Choroid plexus epithelial cell (primary cell): ENCODE measurements at regions not wholly inside any gene's neighbourhood (a gene's known extent, or its start where the extent isn't known, plus 50 kb on each side); places are given as distances from the start of the nearest gene placed in this dataset.

Experiments used
- DNase-seq: peaks from one replicate; pipeline ENCODE4 v3.0.0-alpha.2; 2010; ENCODE audit warnings: low read depth
- H3K4me3 ChIP-seq: 2 replicates; pipeline ENCODE4 v1.5.1; 2011; ENCODE audit warnings: low read depth, mild to moderate bottlenecking, control low read depth, low read length, moderate library complexity
- TF ChIP-seq, protein P1 (sequence below): conservative IDR thresholded peaks from 2 replicates; pipeline ENCODE4 v1.5.1; 2011; ENCODE audit warnings: low read depth, mild to moderate bottlenecking, control low read depth, inconsistent platforms, low read length, moderate library complexity

- no peak overlapping the region for H3K4me3 ChIP-seq
- no peak for DNase-seq
- TF ChIP-seq, protein P1, sequence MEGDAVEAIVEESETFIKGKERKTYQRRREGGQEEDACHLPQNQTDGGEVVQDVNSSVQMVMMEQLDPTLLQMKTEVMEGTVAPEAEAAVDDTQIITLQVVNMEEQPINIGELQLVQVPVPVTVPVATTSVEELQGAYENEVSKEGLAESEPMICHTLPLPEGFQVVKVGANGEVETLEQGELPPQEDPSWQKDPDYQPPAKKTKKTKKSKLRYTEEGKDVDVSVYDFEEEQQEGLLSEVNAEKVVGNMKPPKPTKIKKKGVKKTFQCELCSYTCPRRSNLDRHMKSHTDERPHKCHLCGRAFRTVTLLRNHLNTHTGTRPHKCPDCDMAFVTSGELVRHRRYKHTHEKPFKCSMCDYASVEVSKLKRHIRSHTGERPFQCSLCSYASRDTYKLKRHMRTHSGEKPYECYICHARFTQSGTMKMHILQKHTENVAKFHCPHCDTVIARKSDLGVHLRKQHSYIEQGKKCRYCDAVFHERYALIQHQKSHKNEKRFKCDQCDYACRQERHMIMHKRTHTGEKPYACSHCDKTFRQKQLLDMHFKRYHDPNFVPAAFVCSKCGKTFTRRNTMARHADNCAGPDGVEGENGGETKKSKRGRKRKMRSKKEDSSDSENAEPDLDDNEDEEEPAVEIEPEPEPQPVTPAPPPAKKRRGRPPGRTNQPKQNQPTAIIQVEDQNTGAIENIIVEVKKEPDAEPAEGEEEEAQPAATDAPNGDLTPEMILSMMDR, result no peak
Observed at GRCh38 chr10:47094126-47094525, 182.9 kb downstream of the PTPN20 start.

- no peak overlapping the region for H3K4me3 ChIP-seq
- no peak for DNase-seq
- TF ChIP-seq, protein P1, result no peak
Observed at GRCh38 chr10:47094636-47095035, 183.4 kb downstream of the PTPN20 start.

DNA sequence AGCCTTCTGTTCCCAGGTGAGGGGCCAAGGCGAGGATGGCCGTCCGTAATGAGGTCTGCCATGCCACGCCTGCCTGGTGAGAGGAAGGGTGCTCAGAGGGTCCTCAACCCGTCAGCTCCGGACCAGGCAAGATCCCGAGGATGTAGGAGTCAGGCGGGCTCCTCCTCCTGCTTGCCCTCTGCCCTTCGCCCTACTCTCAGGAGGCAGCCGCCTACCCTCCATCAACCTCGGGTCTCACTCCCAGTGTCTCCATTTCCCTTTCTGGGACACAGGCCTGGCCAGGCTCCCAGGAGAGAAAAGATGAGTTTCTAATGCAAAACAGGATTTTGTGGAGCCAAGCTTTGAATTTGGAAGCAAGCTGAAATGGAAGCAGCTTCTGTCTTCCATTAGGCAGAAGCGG, 184.0 kb downstream of the PTPN20 start:
- no peak overlapping the region for H3K4me3 ChIP-seq
- DNase-seq, result no peak
- TF ChIP-seq, protein P1, result no peak

DNA sequence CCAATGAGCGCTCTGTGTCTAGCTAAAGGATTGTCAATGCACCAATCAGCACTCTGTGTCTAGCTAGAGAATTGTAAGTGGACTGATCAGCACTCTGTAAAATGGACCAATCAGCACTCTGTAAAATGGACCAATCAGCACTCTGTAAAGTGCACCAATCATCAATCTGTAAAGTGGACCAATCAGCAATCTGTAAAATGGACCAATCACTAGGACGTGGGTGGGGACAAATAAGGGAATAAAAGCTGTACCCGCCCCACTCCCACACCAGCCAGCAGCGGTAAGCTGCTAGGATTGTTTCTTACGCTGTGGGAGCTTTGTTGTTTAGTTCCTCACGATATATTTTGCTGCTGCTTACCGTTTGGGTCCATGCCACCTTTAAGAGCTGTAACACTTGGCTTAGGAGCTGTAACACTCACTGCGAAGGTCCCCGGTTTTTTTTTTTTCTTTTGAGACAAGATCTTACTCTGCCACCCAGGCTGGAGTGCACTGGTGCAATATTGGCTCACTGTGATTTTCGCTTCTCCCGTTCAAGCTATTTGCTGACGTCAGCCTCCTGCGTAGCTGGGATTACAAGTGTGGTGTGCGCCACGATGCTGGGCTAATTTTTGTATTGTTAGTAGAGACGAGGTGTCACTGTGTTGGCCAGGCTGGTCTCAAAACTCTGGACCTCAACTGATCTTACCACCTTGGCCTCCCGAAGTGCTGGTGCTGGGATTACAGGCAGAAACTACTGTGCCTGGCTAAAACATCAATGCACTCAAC, 184.8 kb downstream of the PTPN20 start:
- no peak for DNase-seq
- no peak overlapping the region for H3K4me3 ChIP-seq
- TF ChIP-seq, protein P1, result no peak

DNA sequence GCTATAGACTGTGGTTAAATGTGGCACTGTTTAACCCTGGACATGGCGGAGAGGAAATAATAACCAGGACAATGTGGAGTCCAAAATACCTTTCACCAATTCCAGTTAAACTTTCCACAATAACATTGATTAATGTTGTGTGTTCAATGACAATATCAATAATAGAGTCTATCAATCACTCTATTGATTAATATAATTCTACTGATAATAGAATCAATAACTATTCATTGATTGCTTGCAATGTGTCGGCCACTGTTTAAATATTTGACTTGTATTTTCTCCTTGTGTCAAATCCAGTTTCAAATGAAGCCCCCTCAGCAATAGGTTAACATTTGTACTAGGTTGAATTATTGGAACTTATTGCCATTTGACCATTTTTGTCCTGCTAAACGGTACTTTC, 187.0 kb downstream of the PTPN20 start:
- no peak for DNase-seq
- TF ChIP-seq, protein P1, result no peak
- no peak overlapping the region for H3K4me3 ChIP-seq

GRCh38 chr10:47098964-47099363, 187.7 kb downstream of the PTPN20 start:
- DNase-seq, result no peak
- H3K4me3 ChIP-seq, result no peak overlapping the region
- TF ChIP-seq, protein P1, result no peak

DNA sequence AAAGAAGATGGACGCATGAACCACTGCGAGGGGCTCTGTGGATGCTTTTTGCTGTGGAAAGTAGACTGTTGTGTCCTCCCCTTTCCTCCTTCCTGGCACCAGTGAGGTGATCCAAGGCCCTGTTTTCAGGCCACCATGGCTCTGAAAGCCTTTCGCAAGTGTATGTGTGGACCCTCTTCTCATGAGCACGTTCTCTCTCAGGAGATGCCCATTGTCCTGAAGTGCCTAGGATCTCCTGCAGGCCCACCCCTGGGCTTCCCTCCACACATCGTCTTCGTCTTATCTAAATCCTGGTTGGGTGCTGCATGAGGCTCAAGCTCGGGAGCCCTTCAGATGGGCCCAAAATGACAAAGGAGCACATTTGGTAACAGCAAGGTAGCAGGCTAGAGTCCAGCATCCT, 188.2 kb downstream of the PTPN20 start:
- TF ChIP-seq, protein P1, result no peak
- H3K4me3 ChIP-seq, result no peak overlapping the region
- DNase-seq, result no peak
